HepG2 (cell line): ENCODE measurements at regions not wholly inside any gene's neighbourhood (a gene's known extent, or its start where the extent isn't known, plus 50 kb on each side); places are given as distances from the start of the nearest gene placed in this dataset.

Experiments
- ATAC-seq: fragments of 200-7000 bp; cut with Tn5 transposase; 3 replicates; pipeline ENCODE4 v1.9.1; 2020; ENCODE audit warnings: mild to moderate bottlenecking, moderate library complexity
- BruUV-seq: library from RNA; stranded (reverse); fragments of 400-500 nt; replicated peaks from 2 replicates; lab custom pipeline; 2021; lab: Mats Ljungman, UMichigan
- CTCF ChIA-PET: fragments of 300-600 bp; formaldehyde crosslinking; extraction: SDS; loops from one replicate; lab custom pipeline; 2021; ENCODE audit warnings: low total read pairs, inconsistent platforms, low intra/inter-chr PET ratio; lab: Yijun Ruan, JAX
- POLR2A ChIA-PET: fragments of 350-600 bp; sonication (Branson Sonifier 250); formaldehyde crosslinking; loops from one replicate; lab custom pipeline; 2020; ENCODE audit warnings: antibody characterized with exemption, inconsistent platforms; lab: Yijun Ruan, JAX
- DNase-seq: peaks from one replicate; pipeline ENCODE4 v3.0.0-alpha.2; 2015; ENCODE audit warnings: low spot score
- FAIRE-seq: peaks from 3 replicates; lab custom pipeline; 2011; peaks lifted over from hg19 to GRCh38; lab: Jason Lieb, UNC
- H2AFZ ChIP-seq: one replicate; pipeline ENCODE4 v1.6.1; 2011; ENCODE audit warnings: low read length, inconsistent platforms
- H3K27ac ChIP-seq: fragments of 300-600 bp; 3 replicates; pipeline ENCODE4 v1.8.0; 2011; ENCODE audit warnings: mixed run types, mild to moderate bottlenecking, mixed read lengths, low read length, inconsistent platforms; ENCODE audit not compliant: insufficient read depth; ENCODE audit errors: extremely low read length
- H3K27me3 ChIP-seq, 2 experiments: fragments of 200-600 bp in 1 of 2; 2 replicates in 1 of 2; 3 replicates in 1 of 2; pipeline versions ENCODE4 v1.6.0 to v1.8.0; 2011; ENCODE audit warnings: low read length in 2 of 2, mild to moderate bottlenecking in 2 of 2, moderate library complexity in 2 of 2, inconsistent platforms in 1 of 2; ENCODE audit not compliant: insufficient read depth in 2 of 2, control insufficient read depth in 1 of 2
- H3K36me3 ChIP-seq, 2 experiments: fragments of 200-600 bp in 1 of 2; replicated peaks in 1 of 2; 2 replicates in 1 of 2; 3 replicates in 1 of 2; pipeline versions ENCODE4 v1.5.1 to v1.8.0; 2011; ENCODE audit warnings: low read length in 2 of 2, inconsistent platforms in 1 of 2; ENCODE audit not compliant: insufficient read depth in 2 of 2, control insufficient read depth in 1 of 2
- H3K4me1 ChIP-seq: 2 replicates; pipeline ENCODE4 v1.5.1; 2012; ENCODE audit warnings: low read length, inconsistent platforms; ENCODE audit not compliant: insufficient read depth
- H3K4me2 ChIP-seq: 2 replicates; pipeline ENCODE4 v1.6.0; 2011; ENCODE audit warnings: low read depth, low read length, inconsistent platforms
- H3K4me3 ChIP-seq, 3 experiments: fragments of 200-600 bp in 1 of 3; sonication (generic), shearing (Covaris generic) in 1 of 3; replicated peaks in 1 of 3; 2 replicates each; pipeline ENCODE4 v1.5.1; 2011 to 2016; ENCODE audit warnings: low read length in 3 of 3, inconsistent platforms in 2 of 3, low read depth in 2 of 3, mild to moderate bottlenecking in 2 of 3, control low read depth in 1 of 3, mixed read lengths in 1 of 3; ENCODE audit not compliant: insufficient read depth in 1 of 3
- H3K79me2 ChIP-seq: one replicate; pipeline ENCODE4 v1.6.1; 2011; ENCODE audit warnings: low read length, inconsistent platforms; ENCODE audit not compliant: insufficient read depth
- H3K9ac ChIP-seq: 2 replicates; pipeline ENCODE4 v1.6.0; 2011; ENCODE audit warnings: mild to moderate bottlenecking, low read depth, low read length, inconsistent platforms; ENCODE audit not compliant: insufficient read depth
- H3K9me3 ChIP-seq: 2 replicates; pipeline ENCODE4 v1.5.1; 2012; ENCODE audit warnings: mild to moderate bottlenecking, low read length
- H4K20me1 ChIP-seq: 2 replicates; pipeline ENCODE4 v1.6.0; 2011; ENCODE audit warnings: inconsistent platforms, mild to moderate bottlenecking, low read length, moderate library complexity; ENCODE audit not compliant: insufficient read depth
- ADNP ChIP-seq: sonication (generic); formaldehyde crosslinking; IDR thresholded peaks from 2 replicates; pipeline ENCODE4 v1.4.0; 2020; ENCODE audit warnings: missing genetic modification reagents
- BRCA1 ChIP-seq: sonication (generic); formaldehyde crosslinking; IDR thresholded peaks from 2 replicates; pipeline ENCODE4 v1.4.0; 2020; ENCODE audit warnings: missing genetic modification reagents
- KAT2B ChIP-seq: fragments of 150-350 bp; IDR thresholded peaks from 2 replicates; pipeline ENCODE4 v1.6.1; 2014; ENCODE audit warnings: low read depth, low read length, borderline replicate concordance
- NFAT5 ChIP-seq: sonication (generic); formaldehyde crosslinking; IDR thresholded peaks from 2 replicates; pipeline ENCODE4 v1.4.0; 2020; ENCODE audit warnings: missing genetic modification reagents
- NFATC3 ChIP-seq: sonication (generic); formaldehyde crosslinking; IDR thresholded peaks from 2 replicates; pipeline ENCODE4 v1.5.1; 2020; ENCODE audit warnings: mild to moderate bottlenecking, missing genetic modification reagents
- PAWR ChIP-seq: sonication (generic); formaldehyde crosslinking; IDR thresholded peaks from 2 replicates; pipeline ENCODE4 v1.4.0; 2020; ENCODE audit warnings: missing genetic modification reagents, mild to moderate bottlenecking, borderline replicate concordance
- SAP130 ChIP-seq: IDR thresholded peaks from 2 replicates; pipeline ENCODE4 v1.6.1; 2016; ENCODE audit warnings: low read depth
- SSRP1 ChIP-seq: IDR thresholded peaks from 2 replicates; pipeline ENCODE4 v1.6.1; 2016; ENCODE audit warnings: control low read depth
- ZNF253 ChIP-seq: sonication (generic); formaldehyde crosslinking; IDR thresholded peaks from 2 replicates; pipeline ENCODE4 v1.8.0; 2022; ENCODE audit warnings: mild to moderate bottlenecking, missing genetic modification reagents, borderline replicate concordance
- ZNF337 ChIP-seq: sonication (generic); formaldehyde crosslinking; IDR thresholded peaks from 2 replicates; pipeline ENCODE4 v1.5.1; 2020; ENCODE audit warnings: missing genetic modification reagents, low read depth, mild to moderate bottlenecking, borderline replicate concordance
- ZNF646 ChIP-seq: sonication (generic); formaldehyde crosslinking; IDR thresholded peaks from 2 replicates; pipeline ENCODE4 v1.9.0; 2021; ENCODE audit warnings: mild to moderate bottlenecking, missing genetic modification reagents
- WGBS: methylation state at CpG from one replicate; pipeline ENCODE4 v1.1.6; 2017; ENCODE audit warnings: low lambda C conversion rate; 5-methylcytosine and 5-hydroxymethylcytosine counted together
- in situ Hi-C: cut with HindIII; loops from 2 replicates; pipeline ENCODE4 v1.10.0; 2017; ENCODE audit warnings: low pct_unique_long_range_greater_than_20kb; ENCODE audit not compliant: extremely low pct_ligation_motif_present
- intact Hi-C: fragments of 100-400 bp; cut with micrococcal nuclease; formaldehyde crosslinking; loops from one replicate; pipeline ENCODE4 v1.10.0; 2022; ENCODE audit not compliant: unreplicated experiment
- TF ChIP-seq, protein P1 (sequence below): sonication (generic); formaldehyde crosslinking; IDR thresholded peaks from 2 replicates; pipeline ENCODE4 v1.5.0; 2020; ENCODE audit warnings: mild to moderate bottlenecking, missing genetic modification reagents

GRCh38 chr5:87868792-87869191 is 399.9 kb downstream of the TMEM161B start:
- H3K79me2 ChIP-seq = no peaks in the 10 kb centered on the region
- no TSS peak for BruUV-seq
- no peak overlapping the region for H3K27ac ChIP-seq
- intact Hi-C loops (no loop called here), in situ Hi-C loops (no loop called here)
- no peak overlapping the region for H3K9ac ChIP-seq
- H3K27me3 ChIP-seq = no peaks in the 10 kb centered on the region
- no peak overlapping the region for H3K4me3 ChIP-seq
- no peaks in the 10 kb centered on the region for H3K36me3 ChIP-seq
- DNase-seq = no peak
- no peak for FAIRE-seq
- H3K4me1 ChIP-seq = no peaks in the 10 kb centered on the region
- H3K4me2 ChIP-seq = no peak overlapping the region
- H4K20me1 ChIP-seq = no peaks in the 10 kb centered on the region
- CTCF ChIA-PET = no interaction called here
- no peak overlapping the region for H2AFZ ChIP-seq
- POLR2A ChIA-PET = no interaction called here
- 49% methylated on average over 1 of the region's 1 CpG for WGBS
- no peaks in the 10 kb centered on the region for H3K9me3 ChIP-seq
- no peak for ATAC-seq
- TF ChIP-seq PAWR (CRISPR knock-in tag) (no peak), SAP130 (CRISPR knock-in tag) (no peak), SSRP1 (CRISPR knock-in tag) (no peak), ZNF337 (CRISPR knock-in tag) (no peak), KAT2B (no peak), ADNP (no peak), ZNF646 (CRISPR knock-in tag) (no peak), BRCA1 (CRISPR knock-in tag) (no peak), NFATC3 (CRISPR knock-in tag) (no peak), NFAT5 (CRISPR knock-in tag) (no peak), ZNF253 (CRISPR knock-in tag) (no peak)
- TF ChIP-seq, protein P1, sequence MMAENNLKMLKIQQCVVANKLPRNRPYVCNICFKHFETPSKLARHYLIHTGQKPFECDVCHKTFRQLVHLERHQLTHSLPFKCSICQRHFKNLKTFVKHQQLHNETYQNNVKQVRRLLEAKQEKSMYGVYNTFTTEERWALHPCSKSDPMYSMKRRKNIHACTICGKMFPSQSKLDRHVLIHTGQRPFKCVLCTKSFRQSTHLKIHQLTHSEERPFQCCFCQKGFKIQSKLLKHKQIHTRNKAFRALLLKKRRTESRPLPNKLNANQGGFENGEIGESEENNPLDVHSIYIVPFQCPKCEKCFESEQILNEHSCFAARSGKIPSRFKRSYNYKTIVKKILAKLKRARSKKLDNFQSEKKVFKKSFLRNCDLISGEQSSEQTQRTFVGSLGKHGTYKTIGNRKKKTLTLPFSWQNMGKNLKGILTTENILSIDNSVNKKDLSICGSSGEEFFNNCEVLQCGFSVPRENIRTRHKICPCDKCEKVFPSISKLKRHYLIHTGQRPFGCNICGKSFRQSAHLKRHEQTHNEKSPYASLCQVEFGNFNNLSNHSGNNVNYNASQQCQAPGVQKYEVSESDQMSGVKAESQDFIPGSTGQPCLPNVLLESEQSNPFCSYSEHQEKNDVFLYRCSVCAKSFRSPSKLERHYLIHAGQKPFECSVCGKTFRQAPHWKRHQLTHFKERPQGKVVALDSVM (CRISPR knock-in tag) = no peak
